GM12874 (cell line): ENCODE measurements at regions not wholly inside any gene's neighbourhood (a gene's known extent, or its start where the extent isn't known, plus 50 kb on each side); places are given as distances from the start of the nearest gene placed in this dataset.

Experiments used
- CTCF ChIP-seq: IDR thresholded peaks from 2 replicates; pipeline ENCODE4 v1.5.1; 2011; ENCODE audit warnings: low read depth, mild to moderate bottlenecking, control low read depth, low read length, moderate library complexity; ENCODE audit not compliant: insufficient read depth

GRCh38 chr2:47640356-47640755, 69.6 kb upstream of the KCNK12 start:
- no peak for TF ChIP-seq CTCF

GRCh38 chr2:47639467-47639866, 68.7 kb upstream of the KCNK12 start:
- TF ChIP-seq CTCF = no peak

GRCh38 chr2:47638430-47638829, 67.6 kb upstream of the KCNK12 start:
- no peak for TF ChIP-seq CTCF

GRCh38 chr2:47636596-47637264, 65.9 kb upstream of the KCNK12 start:
- no peak for TF ChIP-seq CTCF

- TF ChIP-seq CTCF = no peak
These were observed 65.4 kb upstream of the KCNK12 start for GRCh38 chr2:47636176-47636575.

GRCh38 chr2:47632754-47633153, 62.0 kb upstream of the KCNK12 start:
- no peak for TF ChIP-seq CTCF

- TF ChIP-seq CTCF = no peak
These were observed 61.1 kb upstream of the KCNK12 start for GRCh38 chr2:47631792-47632398.

- TF ChIP-seq CTCF = no peak
These were observed 60.5 kb upstream of the KCNK12 start for GRCh38 chr2:47631306-47631705.
